CD4-positive, alpha-beta T cell treated with Interleukin-15 for 4 hours (primary cell): ENCODE measurements at regions not wholly inside any gene's neighbourhood (a gene's known extent, or its start where the extent isn't known, plus 50 kb on each side); places are given as distances from the start of the nearest gene placed in this dataset.

ENCODE experiments used
- DNase-seq: peaks from one replicate; pipeline ENCODE4 v3.0.0-alpha.2; 2020; ENCODE audit warnings: low spot score

DNA sequence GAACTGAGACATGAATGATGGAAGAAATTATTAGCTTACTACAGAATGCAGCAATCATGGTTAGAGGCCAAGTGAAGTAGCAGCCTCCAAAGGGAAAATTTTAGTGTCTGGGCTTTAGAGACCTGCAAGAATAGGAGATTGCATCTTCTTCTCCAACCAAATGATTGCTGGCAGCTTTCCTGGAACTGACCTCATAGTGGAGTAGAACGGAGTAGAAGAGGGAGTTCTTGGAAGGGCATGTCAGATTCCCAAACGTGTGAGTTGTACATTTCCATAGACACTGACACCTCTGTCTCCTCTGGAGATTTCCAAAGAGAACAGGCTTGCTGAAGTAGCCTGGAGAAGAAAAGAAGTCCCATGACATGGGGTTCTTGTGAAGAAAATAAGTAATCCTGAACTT, 169.8 kb upstream of the ERBB4 start:
- DNase-seq, result no peak

DNA sequence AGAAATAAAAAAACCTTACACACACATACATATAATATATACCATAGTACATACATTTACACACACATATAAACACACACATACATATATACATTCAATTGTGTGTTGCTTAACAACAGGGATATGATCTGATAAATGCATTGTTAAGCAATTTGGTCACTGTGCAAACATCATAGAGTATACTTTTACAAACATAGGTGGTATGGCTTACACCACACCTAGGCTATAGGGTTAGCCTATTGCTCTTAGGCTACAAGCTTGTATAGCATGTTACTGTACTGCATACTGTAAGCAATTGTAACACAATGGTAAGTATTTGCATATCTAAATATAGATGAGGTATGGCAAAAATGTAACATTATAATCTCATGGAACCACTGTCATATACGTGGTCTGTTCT, 156.8 kb upstream of the ERBB4 start:
- DNase-seq, result no peak

DNA sequence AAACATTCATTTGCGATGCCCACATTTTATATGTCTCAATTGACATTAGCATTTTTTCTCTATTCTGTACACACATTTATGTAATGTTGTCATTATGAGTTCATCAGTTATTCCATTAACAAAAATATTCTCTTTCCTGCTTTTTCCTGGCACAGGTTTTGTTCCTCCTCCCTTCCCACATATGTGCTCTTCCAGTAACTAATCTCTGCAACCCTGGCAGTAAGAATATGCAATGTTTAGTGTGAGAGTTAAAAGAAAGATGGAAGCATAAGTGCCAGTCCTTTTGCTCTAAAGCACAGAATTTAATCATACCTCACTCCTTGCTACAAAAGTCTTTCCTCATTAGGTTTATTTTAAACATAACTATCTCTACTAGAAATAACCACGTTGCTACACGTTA, 155.8 kb upstream of the ERBB4 start:
- no peak for DNase-seq

DNA sequence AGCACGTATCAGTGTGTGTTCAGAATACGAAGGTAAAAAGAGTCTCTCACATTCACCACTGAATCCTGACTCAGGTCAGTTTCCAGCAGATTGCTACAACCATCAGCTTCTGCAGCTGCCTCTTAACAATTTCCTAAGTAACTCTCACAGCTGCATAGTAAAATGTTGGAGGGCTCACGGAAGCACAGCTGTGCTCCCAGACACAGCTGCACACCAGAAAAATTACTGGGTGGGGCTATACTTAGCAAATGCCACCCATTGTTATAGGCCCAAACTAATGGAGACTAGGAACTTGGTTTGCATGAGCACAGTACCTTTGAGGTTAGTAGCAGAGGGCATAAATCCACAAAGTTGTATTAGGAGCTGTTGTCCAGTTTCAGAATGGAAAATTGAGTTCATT, 153.9 kb upstream of the ERBB4 start:
- no peak for DNase-seq

DNA sequence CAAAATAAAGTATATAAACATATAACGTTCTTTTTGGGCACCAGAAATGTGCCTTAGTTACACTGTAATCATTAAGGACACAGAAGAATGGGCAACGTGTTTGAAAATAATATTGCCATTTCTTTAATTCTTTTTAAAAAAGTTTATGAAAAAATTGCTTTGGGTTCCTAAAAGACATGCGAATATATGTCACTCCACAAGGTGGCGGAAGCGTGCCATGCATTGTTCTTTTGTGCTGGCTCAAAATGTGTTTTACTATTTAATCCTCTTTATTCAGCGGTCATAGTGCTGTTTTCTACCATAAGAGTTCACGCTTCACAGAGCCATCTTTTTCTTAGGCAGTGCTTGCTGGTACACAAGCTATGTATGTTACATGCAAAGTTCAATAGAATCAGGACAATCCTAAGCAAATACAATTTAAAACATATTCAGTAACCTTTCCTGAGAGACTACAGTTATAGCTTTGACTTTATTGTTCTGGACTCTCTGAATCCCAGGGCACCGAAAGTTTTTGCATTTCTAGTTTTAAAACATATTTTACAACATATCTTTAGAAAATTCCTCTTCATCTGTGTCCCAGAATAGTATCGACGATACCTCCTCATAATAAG, 147.8 kb upstream of the ERBB4 start:
- DNase-seq, result peak; percentile 43

DNA sequence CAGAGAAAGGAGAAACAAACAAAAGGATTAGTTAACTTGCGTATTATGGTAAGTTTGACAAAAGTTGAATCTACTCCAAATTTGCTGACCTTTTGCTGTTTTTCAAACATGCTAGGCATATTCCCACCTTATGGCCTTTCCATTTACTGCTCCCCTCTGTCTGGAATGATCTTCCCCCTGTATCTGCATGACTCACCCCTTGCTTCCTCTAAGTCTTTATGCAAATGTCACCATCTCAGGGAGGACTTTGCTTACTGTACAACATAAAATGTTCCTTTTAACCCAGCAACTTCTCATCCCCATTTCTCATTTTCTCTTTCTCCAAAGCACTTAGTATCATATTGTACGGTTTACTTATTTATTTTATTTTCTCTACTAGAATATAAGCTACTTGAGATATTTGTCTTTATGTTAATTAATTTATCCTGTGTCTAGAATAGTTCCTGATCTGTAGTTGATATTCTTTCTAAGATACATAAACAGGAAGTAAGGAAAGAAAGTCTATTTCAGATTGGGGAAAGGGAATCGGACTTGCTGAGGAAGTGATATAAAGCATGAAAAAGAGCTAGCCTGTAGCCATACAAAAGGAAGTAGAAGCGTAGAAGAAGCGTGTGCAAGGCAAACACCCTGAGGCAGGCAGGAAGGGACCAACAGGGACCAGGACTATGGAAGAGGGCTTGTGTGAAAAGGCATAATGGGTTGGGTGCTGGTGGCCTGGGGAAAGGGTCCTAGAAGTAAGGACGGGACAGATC, 144.9 kb upstream of the ERBB4 start:
- DNase-seq, result no peak

DNA sequence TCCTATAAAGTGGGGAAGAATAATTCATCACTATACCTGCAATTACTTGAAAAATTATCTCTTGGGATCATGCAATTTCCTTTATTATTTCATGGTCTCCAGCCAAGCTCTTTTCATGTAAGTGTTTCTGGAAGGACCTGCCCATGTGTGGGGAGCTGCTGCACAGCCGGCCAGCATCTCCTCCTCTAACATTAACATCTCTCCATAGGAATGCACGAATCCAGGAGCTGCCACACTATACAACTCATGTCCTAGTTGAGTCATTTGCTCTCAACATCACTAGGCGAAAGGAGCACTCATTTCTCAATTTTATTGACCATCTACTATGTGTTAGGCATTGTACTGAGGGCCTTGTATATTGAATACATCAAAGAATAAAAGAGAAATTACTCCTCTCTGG, 144.3 kb upstream of the ERBB4 start:
- no peak for DNase-seq

DNA sequence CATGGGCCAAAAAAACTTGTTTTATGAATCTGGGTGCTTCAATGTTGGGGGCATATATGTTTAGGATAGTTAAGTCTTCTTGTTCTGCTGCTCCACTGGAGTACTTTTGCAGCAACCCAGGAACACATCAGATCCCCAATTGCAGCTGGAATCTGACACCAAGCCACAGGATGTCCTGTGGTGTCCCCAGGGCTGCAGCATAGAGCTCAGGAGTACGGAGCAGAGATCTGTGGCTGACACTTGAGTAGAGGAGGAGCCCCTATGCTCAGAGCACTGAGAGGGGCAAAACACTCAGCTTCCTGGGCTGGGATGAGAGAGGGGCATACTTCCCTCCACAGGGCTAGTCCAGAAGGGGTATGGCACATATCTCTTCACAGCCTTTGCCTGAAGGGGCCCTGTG, 138.9 kb upstream of the ERBB4 start:
- DNase-seq, result no peak

DNA sequence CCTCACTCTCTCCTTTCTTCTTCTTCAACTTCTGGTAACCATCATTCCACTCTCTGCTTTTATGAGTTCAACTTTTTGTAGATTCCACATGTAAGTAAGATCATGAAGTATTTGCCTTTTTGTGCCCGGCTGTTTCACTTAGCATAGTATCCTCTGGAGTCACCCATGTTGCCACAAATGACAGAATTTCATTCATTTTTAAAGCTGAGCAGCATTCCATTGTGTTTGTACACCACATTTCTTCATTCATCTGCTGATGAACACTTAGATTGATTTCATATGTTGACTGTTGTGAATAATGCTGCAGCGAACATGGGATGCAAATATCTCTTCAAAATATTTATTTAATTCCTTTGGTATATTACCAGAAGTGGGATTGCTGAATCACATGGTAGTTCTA, 133.6 kb upstream of the ERBB4 start:
- DNase-seq, result no peak

DNA sequence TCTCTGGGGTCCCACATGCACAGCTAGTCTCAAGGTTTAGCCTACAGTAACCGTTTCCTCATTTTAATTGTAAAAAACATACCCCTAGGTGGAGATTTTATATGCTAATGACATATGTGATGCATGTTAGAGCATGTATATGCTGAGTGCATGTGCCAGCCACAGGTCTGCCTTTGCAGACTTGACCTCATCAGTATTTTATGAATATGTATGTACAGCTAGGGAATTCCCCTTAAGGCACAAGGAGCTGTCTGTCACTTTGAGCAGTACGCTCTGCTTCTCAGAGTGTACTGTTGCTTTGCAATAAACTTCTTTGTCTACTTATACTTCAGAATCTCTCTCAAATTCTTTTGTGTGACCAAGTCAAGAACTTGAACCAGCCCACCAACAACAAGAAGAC, 131.2 kb upstream of the ERBB4 start:
- no peak for DNase-seq

DNA sequence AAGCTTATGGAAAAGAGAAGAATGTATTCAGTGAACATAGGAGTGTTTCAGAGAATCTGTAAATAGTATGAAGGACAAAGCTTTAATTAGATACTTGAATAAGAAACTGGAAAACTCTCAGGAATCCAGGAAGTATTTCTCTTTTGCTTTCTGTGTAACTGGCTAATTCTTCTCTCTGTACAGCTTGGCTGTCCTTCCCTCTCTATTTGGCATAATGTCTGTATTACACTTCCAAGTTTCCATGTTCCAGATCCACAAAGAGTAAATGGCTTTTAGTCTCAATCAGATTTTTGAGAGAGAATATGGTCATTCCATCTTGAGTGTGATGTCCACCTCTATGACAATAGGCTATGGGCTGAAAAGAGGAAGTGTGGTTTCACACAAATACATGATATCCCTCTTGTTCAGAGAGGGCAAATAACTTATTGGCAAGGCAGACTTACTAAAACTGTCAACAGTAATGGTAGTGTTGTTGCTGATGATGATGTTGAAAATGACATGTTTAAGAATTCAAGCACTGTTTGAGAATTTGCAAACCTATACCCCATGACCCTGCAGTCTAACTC, 129.2 kb upstream of the ERBB4 start:
- no peak for DNase-seq

DNA sequence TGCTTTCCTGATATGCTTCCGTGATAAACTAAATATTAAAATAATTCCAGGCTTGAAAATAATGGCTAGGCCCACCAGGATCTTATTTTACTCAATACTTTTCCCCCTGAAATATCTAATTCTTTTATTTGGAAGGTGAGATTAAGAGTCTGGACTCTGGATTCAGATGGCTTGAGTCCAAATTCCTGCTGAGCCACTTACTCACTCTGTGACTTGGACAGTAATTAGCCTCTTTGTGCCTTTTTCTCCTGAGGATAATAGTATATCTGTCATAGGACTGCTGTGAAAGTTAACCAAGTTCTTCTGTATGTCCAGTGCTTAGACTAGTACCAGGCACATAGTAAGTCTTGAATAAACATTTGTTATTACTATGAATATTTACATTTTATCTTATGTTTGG, 127.3 kb upstream of the ERBB4 start:
- no peak for DNase-seq

DNA sequence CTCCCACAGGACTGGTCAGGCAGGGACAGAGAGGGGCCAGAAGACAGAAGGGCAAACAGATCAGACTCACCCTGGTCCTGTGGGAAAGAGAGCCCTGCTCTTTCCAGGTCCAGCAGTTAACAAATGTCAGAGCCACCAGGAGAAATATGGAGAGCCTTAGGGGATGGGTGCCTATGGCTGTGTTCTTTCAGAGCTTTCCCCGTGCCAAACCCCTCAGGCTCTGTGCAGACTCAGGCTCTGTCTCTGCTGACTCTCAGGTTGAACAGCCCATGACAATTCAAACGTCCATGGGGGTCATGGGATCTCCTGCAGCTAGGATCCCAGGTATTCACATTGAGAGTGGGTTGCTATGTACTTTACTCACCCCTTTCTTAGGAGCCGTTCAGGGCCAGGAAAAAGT, 120.8 kb upstream of the ERBB4 start:
- DNase-seq, result no peak

DNA sequence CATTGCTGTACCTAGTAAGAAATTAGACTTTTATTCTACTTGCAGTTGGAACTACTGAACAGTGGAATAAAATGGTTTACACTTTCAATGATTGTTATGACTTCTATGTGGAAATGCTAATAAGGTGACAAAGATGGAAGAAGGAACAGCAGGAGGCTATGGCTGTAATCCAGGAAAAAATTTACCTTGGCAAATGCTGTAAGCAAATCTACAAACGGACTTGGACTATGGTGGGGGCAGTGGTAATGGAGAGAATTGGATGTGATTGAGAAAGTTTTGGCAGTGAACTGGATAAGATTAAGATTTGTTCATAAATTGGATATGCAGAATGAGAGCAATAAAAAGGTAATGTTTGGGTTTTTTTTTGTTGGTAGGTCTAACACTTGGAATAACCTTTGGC, 111.0 kb upstream of the ERBB4 start:
- DNase-seq, result no peak

DNA sequence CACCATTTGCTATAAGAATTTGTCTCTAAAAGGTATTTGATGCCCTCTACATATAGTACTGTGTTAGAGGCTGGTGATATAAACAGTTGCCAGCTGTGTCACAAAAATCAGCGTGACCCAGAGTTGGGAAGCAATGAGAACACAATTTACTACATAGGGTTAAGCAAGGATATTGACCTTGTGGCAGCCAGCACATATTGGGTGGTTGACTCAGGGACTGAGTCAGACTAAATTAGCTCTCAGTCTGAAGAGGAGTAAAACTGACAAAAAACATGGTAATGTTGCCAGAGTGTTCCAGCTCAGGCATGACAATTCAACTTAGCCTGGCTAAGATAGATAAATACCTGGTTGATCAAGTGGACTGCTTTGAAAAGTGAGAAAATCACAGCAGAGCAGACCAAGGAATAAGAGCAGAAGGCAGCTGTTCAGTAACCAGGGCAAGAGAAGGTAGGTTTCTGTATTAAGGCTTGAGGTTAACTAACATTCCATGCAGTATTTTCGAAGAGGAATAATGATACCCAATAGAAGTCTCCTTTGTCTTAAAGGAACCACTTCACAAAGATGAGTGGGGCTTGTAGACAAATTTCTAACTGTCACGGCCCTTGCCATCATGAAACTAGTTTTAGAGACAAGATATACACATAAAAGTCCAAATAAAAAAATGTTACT, 108.2 kb upstream of the ERBB4 start:
- DNase-seq, result no peak

DNA sequence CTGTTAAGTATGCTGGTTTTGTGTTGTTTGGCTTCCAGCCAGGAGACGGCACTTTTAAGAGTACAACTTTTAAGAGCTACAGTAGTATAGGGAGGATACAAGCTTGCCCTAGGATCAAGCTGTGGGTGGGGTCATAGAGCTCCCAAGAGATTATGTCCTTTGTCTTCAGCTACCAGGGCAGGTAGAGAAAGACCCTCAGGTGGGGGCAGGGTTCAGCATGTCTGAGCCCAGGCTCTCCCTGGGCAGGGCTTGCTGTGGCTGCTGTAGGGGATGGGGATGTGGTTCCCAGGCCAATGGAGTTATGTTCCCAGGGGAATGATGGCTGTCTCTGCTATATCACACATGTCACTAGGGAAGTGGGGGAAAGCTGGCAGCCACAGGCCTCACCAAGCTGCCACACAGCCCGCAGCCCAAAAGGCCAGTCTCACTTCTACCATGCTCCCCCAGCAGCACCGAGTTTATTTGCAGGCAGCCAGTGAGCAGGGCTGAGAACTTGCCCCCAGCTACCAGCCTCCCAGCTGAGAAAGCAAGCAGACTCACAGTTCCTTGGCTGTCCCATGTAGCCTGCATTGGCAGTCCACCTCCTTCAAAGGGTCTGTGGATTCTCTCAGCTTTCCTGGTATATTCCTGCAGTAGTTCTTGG, 105.7 kb upstream of the ERBB4 start:
- no peak for DNase-seq

DNA sequence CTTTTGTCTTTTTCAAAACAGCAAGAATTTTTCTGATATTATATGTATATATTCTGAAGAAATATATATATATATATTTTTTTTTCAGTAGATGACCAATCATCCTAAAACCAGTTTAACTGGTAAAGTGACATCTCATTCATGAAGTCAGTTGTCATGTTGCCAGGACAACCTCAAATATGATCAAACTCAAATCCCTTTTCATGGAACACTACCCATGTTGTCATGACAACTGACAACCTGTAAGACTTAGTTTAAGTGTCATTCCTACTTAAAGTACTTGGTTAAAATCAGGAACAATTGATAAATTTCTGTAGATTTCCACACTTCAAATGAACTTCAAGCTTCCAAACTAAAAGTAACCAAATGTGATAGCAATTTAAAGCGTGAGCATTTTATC, 101.8 kb upstream of the ERBB4 start:
- no peak for DNase-seq

DNA sequence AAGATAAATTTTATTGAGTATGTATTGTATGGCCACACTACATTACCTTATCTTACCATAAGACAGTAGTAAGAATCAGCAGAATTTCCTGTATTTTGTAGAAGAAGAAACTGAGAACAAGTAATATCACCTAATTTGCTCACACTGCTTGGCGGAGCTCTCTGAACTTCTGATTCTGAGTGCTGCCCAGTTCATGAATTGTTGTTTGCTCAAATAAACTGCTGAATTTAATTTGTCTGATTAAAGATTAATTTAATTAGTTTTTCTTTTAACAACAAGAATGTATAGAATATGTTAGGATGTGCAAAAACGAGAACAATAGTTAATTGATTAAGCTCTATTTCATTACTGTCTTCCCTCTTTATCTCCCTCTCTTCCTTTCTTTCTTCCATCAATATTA, 100.1 kb upstream of the ERBB4 start:
- no peak for DNase-seq

DNA sequence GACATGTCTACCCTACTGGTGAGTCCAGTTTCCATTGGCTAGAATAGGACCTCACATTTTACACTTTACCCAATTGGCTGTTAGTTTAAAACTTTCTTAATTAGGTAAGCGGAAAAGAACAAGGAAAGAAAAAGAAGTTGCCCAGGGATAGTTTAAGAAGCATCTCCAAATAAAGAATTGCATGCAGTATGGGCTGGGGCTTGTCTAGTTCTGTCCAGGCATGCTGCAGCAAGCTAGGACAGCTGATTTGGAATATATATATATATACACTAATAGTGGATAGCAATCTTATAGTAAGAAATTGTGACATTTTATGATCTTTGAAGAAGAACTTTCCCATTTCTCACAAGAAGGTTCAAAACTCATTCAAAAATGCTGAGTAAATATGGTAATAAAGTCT, 90.0 kb upstream of the ERBB4 start:
- DNase-seq, result no peak

DNA sequence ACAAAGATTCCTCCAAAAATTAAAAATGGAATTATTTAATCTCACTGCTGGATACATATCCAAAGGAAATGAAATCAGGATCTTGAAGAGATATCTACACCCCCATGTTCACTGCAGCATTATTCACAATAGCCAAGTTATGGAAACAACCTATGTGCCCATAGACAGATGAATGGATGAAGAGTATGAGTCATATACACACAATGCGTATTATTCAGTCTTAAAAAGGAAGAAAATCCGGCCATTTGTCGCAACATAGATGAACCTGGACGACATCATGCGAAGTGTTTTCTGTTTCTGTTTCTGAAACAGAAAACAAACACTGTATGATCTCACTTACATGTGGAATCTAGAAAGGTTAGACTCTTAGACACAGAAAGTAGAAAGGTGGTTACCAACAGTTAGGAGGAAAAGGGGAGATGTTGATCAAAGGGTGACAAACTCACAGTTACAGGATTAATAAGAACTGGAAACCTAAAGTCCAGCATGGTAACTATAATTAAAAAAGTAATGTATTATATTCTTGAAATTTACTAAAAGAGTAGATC, 87.8 kb upstream of the ERBB4 start:
- no peak for DNase-seq

DNA sequence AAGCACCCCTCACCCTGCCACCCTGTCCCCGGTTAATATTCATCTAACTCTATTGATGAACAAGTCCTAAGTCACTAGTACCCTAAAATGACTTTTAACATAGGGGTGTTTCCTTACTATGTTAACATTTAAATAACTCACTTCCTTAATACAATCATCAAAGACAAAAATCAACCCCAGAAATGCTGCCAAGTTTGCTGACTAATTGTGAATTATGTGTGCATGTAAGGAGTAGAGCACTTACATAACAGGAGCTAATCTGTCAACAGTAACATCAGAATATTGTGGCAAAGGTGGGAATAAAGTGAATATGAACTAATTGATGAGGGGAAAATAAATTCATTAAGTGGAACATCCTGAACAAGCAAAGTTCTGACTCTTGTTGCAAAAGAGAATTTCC, 81.4 kb upstream of the ERBB4 start:
- no peak for DNase-seq

DNA sequence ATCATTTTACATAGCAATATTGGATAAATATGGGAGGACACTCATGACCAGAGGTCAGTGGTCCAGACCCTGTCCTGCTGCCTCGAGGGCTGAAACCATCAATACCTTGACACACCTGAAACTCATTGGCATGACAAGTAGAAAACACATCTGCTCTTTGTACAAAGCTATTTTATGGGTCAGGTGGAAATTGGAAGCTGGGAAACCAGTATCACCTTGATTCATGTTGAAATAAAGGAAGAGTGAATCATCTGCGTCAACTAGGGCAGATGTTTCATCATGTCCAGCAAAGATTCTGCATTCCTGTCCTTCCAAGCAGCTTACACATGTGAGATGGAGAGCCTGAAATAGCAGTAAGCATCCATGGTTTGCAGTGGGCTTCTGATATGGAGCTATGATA, 80.0 kb upstream of the ERBB4 start:
- no peak for DNase-seq
